NB4 (cell line): ENCODE measurements at regions not wholly inside any gene's neighbourhood (a gene's known extent, or its start where the extent isn't known, plus 50 kb on each side); places are given as distances from the start of the nearest gene placed in this dataset.

ENCODE experiments used
- CTCF ChIP-seq: IDR thresholded peaks from one replicate; pipeline ENCODE4 v1.5.1; 2012; ENCODE audit warnings: low read depth, low read length
- MAX ChIP-seq: IDR thresholded peaks from 2 replicates; pipeline ENCODE4 v1.6.1; 2011; ENCODE audit warnings: low read depth, low read length
- POLR2A ChIP-seq: IDR thresholded peaks from 2 replicates; pipeline ENCODE4 v1.6.1; 2011; ENCODE audit warnings: mild to moderate bottlenecking; ENCODE audit not compliant: insufficient read length; ENCODE audit errors: extremely low read depth

- TF ChIP-seq CTCF (no peak), POLR2A (no peak), MAX (no peak)
Measured at GRCh38 chr7:116355424-116355765, 144.1 kb upstream of the CAV2 start.
